Spleen (tissue), 7 donors: ENCODE measurements at regions not wholly inside any gene's neighbourhood (a gene's known extent, or its start where the extent isn't known, plus 50 kb on each side); places are given as distances from the start of the nearest gene placed in this dataset.

Experiments used
- CTCF ChIP-seq, 11 experiments: fragments of 200-600 bp in 7 of 11; fragments of 450-650 bp in 4 of 11; sonication (generic) in 4 of 11; IDR thresholded peaks in 8 of 11; conservative IDR thresholded peaks in 3 of 11; 1 replicate in 7 of 11; 2 replicates in 4 of 11; pipeline versions ENCODE4 v1.4.0 to v1.8.0; 2016 to 2021; ENCODE audit warnings: antibody characterized with exemption in 11 of 11, inconsistent platforms in 4 of 11, mild to moderate bottlenecking in 1 of 11
- POLR2A ChIP-seq, 3 donors: fragments of 450-650 bp; IDR thresholded peaks; one replicate each; pipeline ENCODE4 v1.5.1; 2017; ENCODE audit warnings: antibody characterized with exemption in 3 of 3, mild to moderate bottlenecking in 1 of 3
- POLR2AphosphoS5 ChIP-seq, 3 donors: sonication (generic); formaldehyde crosslinking; IDR thresholded peaks; one replicate each; pipeline ENCODE4 v1.5.1; 2017; ENCODE audit warnings: antibody characterized with exemption in 3 of 3
- donor health status: DM: no; HTN: no; CAD: no; lungs with moderate emphysema.
- donor health status: DM: no; HTN: no; CAD: no.
- donor health status: DM: no; HTN: no; CAD: no.

DNA sequence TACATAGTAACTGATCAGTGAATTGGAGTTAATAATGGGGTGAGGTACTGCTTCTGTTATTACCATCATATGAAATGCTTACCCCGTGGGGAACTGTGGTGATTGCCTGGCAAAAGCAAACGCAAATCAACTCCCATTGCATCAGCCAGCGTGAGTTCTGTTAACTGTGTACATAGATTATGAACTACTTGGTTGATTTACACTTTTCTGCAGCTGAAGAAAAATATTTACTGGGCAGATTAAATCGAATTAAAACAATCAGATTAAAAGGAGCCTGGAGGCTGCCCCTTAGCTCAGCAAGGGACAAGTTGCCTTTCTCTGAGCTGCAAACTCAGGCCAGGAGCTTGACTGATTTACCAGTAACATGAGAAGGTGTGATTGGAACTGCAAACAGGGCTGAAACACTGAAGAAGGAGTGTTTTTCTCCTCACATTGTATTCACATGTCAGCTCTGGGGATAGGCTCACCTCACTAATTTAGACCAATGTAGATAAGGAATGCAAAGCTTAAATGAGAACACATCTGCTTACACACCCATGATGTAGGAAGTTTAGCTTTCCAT lies 220.1 kb downstream of the OSR1 start:
- no peak for TF ChIP-seq CTCF (IDR thresholded peaks at IDR 0.05 in 8 of 11, conservative IDR thresholded peaks at IDR 0.05 in 3 of 11)
- TF ChIP-seq POLR2A (IDR thresholded peaks at IDR 0.05) = no peak
- no peak for TF ChIP-seq POLR2AphosphoS5 (IDR thresholded peaks at IDR 0.05)
